Ovary (tissue), 7 donors: ENCODE measurements at regions not wholly inside any gene's neighbourhood (a gene's known extent, or its start where the extent isn't known, plus 50 kb on each side); places are given as distances from the start of the nearest gene placed in this dataset.

ENCODE experiments used
- DNase-seq, 5 donors: peaks; one replicate each; pipeline ENCODE4 v3.0.0-alpha.2; 2019 to 2020
- H3K27ac ChIP-seq, 2 donors: fragments of 200-600 bp; one replicate each; pipeline versions ENCODE4 v1.5.1 to v1.8.0; 2019 to 2022
- H3K27me3 ChIP-seq: fragments of 200-600 bp; one replicate; pipeline ENCODE4 v1.8.0; 2022
- H3K36me3 ChIP-seq: fragments of 200-600 bp; sonication (generic); one replicate; pipeline ENCODE4 v1.5.1; 2019
- H3K4me1 ChIP-seq: one replicate; pipeline ENCODE4 v1.8.1; 2013; ENCODE audit warnings: mild to moderate bottlenecking, moderate library complexity; ENCODE audit not compliant: insufficient read depth
- H3K4me3 ChIP-seq: fragments of 200-600 bp; sonication (generic); one replicate; pipeline ENCODE4 v1.5.1; 2017
- H3K9me3 ChIP-seq, 2 donors: fragments of 200-600 bp in 1 of 2; sonication (generic) in 1 of 2; one replicate each; pipeline versions ENCODE4 v1.5.1 to v1.8.1; 2013 to 2019; ENCODE audit warnings: mild to moderate bottlenecking in 1 of 2, moderate library complexity in 1 of 2
- EP300 ChIP-seq: sonication (generic); formaldehyde crosslinking; IDR thresholded peaks from one replicate; pipeline ENCODE4 v1.6.1; 2017; ENCODE audit warnings: antibody characterized with exemption
- POLR2A ChIP-seq: fragments of 450-650 bp; IDR thresholded peaks from one replicate; pipeline ENCODE4 v1.6.1; 2017; ENCODE audit warnings: antibody characterized with exemption, mild to moderate bottlenecking, moderate library complexity
- WGBS, 3 donors: extraction: QIAGEN DNeasy Blood & Tissue Kit in 1 of 3; methylation state at CpG; one replicate each; pipeline versions ENCODE4 v1.1.5 to v1.1.7; 2013 to 2017; 5-methylcytosine and 5-hydroxymethylcytosine counted together
- intact Hi-C, 4 donors: fragments of 100-400 bp; cut with DNase I; formaldehyde crosslinking; loops; one replicate each; pipeline versions ENCODE4 v1.11.0 to v1.15.1; 2022 to 2023
- TF ChIP-seq, protein P1 (sequence below), 3 donors: fragments of 450-650 bp in 2 of 3; fragments of 200-600 bp in 1 of 3; IDR thresholded peaks; one replicate each; pipeline versions ENCODE4 v1.5.1 to v1.8.0; 2016 to 2022; ENCODE audit warnings: antibody characterized with exemption in 3 of 3, mild to moderate bottlenecking in 1 of 3
- donor health status: DM: no; HTN: no; CAD: no; lungs with moderate emphysema.
- donor health status: DM: no; HTN: no; CAD: no.
- donor health status: Bipolar disorder and iron deficiency.
- donor health status: DM: no; HTN: no; CAD: no.
- donor health status: DM: yes; HTN: yes; CAD: no.

- Histone ChIP-seq H3K9me3 (no peaks in the 10 kb centered on the region), H3K27me3 (no peaks in the 10 kb centered on the region), H3K27ac (no peak overlapping the region), H3K4me3 (no peak overlapping the region), H3K36me3 (no peaks in the 10 kb centered on the region), H3K4me1 (no peaks in the 10 kb centered on the region)
- DNase-seq, result no peak
- TF ChIP-seq, protein P1, sequence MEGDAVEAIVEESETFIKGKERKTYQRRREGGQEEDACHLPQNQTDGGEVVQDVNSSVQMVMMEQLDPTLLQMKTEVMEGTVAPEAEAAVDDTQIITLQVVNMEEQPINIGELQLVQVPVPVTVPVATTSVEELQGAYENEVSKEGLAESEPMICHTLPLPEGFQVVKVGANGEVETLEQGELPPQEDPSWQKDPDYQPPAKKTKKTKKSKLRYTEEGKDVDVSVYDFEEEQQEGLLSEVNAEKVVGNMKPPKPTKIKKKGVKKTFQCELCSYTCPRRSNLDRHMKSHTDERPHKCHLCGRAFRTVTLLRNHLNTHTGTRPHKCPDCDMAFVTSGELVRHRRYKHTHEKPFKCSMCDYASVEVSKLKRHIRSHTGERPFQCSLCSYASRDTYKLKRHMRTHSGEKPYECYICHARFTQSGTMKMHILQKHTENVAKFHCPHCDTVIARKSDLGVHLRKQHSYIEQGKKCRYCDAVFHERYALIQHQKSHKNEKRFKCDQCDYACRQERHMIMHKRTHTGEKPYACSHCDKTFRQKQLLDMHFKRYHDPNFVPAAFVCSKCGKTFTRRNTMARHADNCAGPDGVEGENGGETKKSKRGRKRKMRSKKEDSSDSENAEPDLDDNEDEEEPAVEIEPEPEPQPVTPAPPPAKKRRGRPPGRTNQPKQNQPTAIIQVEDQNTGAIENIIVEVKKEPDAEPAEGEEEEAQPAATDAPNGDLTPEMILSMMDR (IDR thresholded peaks at IDR 0.05), result no peak
- TF ChIP-seq POLR2A (no peak), EP300 (no peak)
- intact Hi-C loops, result no loop called here
Measured at GRCh38 chr12:43118881-43119280, 433.1 kb downstream of the ADAMTS20 start.

DNA sequence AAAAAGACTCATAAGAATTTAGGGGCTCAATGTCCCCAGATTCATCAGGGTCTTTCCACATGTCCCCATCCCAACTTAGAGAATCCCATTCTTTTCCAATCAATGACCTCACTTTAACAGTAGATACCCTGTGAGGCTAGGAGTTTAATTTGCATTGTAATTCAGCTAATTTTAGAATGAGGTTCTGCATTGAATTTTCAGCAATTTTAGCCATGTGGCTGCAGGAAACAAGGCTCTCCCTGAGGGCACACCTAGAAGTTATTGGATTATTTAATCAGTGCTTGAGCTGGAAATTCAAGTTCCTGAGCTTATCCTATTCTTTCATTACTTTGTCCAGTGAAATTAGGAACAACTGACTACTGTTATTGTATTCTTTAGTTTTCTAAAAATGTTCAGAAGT is 433.8 kb downstream of the ADAMTS20 start:
- no peak for TF ChIP-seq POLR2A
- TF ChIP-seq, protein P1 (IDR thresholded peaks at IDR 0.05), result no peak
- TF ChIP-seq EP300, result no peak
- H3K27ac ChIP-seq, result no peak overlapping the region
- no peaks in the 10 kb centered on the region for H3K27me3 ChIP-seq
- H3K36me3 ChIP-seq, result no peaks in the 10 kb centered on the region
- no peaks in the 10 kb centered on the region for H3K4me1 ChIP-seq
- DNase-seq, result no peak
- no peak overlapping the region for H3K4me3 ChIP-seq
- H3K9me3 ChIP-seq, result no peaks in the 10 kb centered on the region
- intact Hi-C loops, result no loop called here

DNA sequence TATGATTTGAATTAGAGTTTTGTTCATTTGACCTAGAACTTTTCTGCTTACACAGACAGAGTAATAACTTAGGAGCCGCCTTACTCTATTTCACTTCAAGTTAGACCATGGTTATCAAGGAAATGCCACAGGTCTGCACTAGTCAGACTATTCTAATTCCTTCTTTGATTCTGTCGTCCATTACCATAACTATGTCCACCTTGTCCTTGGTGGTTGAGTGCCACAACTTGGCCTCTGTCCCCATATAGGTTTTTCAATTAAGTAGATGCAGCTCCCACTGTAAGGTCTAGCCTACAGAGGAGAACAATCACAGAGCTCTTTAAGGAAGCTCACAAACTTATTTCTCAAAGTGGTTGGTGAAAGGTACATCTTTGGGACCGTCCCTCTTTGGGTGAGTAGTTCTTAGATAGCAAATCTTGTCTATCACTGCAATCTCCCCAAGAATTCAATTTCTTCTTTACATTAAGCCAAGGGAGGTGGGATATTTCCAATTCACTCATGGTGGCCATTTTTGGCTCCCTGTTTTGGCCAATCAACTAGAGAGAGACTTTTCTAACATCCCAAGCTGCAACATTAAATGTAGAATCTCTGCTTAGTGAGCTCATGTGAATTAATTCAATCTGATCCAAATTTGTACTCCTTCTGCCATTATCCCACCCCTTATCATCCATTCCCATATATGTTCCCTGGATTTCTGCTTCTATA is 434.6 kb downstream of the ADAMTS20 start:
- Histone ChIP-seq H3K9me3 (no peaks in the 10 kb centered on the region), H3K36me3 (no peaks in the 10 kb centered on the region), H3K4me3 (no peak overlapping the region), H3K27me3 (no peaks in the 10 kb centered on the region), H3K4me1 (no peaks in the 10 kb centered on the region), H3K27ac (no peak overlapping the region)
- no peak for DNase-seq
- WGBS, 3 donors, result 63 to 86% (median 64%) methylated on average over 3 of the region's 3 CpGs
- intact Hi-C loops, result no loop called here
- TF ChIP-seq POLR2A, result no peak

- 96 to 99% (median 96%) methylated on average over 4 of the region's 4 CpGs for WGBS, 3 donors
- TF ChIP-seq, protein P1 (IDR thresholded peaks at IDR 0.05), result no peak
- TF ChIP-seq EP300 (no peak), POLR2A (no peak)
- Histone ChIP-seq H3K4me1 (no peaks in the 10 kb centered on the region), H3K9me3 (no peaks in the 10 kb centered on the region), H3K4me3 (no peak overlapping the region), H3K27me3 (no peaks in the 10 kb centered on the region), H3K36me3 (no peaks in the 10 kb centered on the region), H3K27ac (no peak overlapping the region)
- DNase-seq, result no peak
- intact Hi-C loops, result no loop called here
Measured at GRCh38 chr12:43115441-43116160, 436.4 kb downstream of the ADAMTS20 start.

DNA sequence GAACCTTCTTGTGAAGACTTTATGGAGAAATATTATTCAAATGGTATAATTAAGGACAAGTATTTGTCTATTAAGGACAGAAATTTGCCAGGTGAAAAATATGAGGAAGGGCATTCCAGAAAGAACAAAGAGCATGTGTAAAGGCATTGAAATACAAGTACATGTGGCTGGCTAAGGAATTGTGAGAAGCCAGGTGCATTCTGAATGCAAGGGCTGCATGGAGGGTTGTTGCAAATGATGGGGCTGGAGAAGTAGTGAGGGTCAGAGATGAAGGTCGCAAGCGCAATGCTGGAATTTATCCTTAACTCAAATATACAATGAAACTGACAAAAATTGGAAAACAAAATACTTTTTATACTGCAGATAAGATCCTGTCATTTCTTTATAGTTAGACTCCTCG is 437.7 kb downstream of the ADAMTS20 start:
- H3K27ac ChIP-seq, result no peak overlapping the region
- WGBS, 3 donors, result 90 to 96% (median 90%) methylated on average over 3 of the region's 3 CpGs
- no peaks in the 10 kb centered on the region for H3K27me3 ChIP-seq
- no peaks in the 10 kb centered on the region for H3K4me1 ChIP-seq
- no peak overlapping the region for H3K4me3 ChIP-seq
- no peaks in the 10 kb centered on the region for H3K9me3 ChIP-seq
- no peak for DNase-seq
- intact Hi-C loops, result no loop called here
- TF ChIP-seq, protein P1 (IDR thresholded peaks at IDR 0.05), result no peak
- TF ChIP-seq POLR2A, result no peak
- TF ChIP-seq EP300, result no peak
- H3K36me3 ChIP-seq, result no peaks in the 10 kb centered on the region
